Stimulated activated CD4-positive, alpha-beta T cell treated with anti-CD3 and anti-CD28 coated beads, Interleukin-4, amount 100 ng/mL, for 48 hours (primary cell): ENCODE measurements at regions not wholly inside any gene's neighbourhood (a gene's known extent, or its start where the extent isn't known, plus 50 kb on each side); places are given as distances from the start of the nearest gene placed in this dataset.
"Not testable (repeated sequence)": the region's sequence is repeated elsewhere in the genome, so short reads cannot be mapped to it uniquely, and the experiment has no call there.

Experiments used
- DNase-seq, 2 donors: peaks; one replicate each; pipeline ENCODE4 v3.0.0-alpha.2; 2020; ENCODE audit warnings: low read depth in 2 of 2

DNA sequence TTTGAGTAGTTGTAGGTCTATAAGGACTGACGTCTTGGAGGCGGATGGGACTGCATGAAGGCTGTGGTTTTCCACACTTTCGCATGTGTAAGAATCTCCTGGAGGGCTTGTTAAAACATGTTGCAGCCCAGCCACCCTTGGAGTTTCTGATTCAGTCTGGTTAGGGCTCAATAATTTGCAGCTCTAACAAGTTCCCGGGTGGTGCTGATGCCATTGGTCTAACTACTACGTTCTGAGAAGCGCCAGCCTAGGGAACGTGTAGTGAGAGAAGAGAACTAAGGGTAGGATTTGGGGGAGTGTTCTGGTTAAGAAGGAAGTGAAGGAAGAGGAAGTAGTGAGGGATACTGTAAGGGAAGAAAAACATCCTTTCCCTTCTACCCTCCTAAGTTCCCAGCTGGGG, 138.9 kb downstream of the LARP7 start:
- no peak for DNase-seq

- no peak for DNase-seq
These were observed 139.6 kb downstream of the LARP7 start for GRCh38 chr4:112776535-112776934.

DNA sequence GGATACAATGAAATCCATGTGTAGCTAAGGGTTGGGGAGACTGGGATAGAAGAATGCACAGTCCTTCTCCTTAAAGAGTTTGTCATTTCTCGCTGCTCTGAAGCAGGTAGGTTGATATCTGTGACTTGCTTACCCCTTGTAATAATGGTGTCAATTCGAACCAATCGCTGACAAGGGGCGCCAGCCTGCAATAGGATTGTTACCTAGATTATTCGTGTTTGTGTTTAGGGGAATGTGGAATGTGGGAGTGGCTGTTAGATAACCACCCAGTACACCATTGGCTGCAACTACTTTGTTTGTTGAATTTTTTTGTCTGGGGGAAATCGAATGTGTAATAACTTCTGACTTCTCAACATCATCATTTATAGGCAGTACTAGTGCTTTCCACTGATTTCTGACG, 141.6 kb downstream of the LARP7 start:
- no peak for DNase-seq

DNA sequence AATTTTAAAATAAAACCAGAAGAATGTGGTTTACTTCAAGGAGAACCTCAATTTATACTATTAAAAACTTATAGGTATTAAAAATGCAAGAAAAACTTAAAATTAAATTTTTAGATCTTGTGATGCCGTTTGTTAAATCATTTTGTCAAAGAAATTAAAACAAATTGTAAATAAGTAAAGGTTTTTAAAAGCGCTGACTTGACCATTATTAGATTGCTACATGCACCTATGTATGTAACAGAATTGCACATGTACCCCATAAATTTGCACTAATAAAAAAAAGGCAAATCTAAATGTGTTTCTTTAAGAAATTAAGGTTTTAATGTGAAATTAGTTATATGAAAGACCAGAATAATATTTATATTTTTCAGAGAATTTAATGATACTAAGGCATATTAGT, 156.1 kb downstream of the LARP7 start:
- DNase-seq, result no peak

DNA sequence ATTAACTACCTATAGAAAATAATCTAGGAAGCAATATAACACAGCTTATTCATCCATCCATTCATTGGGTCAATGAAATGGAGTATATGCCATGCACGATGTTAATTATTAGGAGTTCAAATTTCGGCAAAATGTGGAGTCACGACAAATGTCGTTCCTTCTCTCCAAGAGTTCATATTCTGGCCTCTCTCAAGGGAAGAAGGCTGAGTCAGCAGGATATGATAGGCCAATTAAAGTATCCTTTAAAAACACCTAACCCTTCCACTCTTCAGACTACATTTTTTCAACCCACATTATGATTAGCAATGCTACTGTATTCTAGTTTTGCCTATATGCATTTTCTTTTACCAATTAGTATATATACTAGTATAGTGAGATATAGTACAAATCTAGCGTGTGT, 163.1 kb downstream of the LARP7 start:
- DNase-seq, result no peak

DNA sequence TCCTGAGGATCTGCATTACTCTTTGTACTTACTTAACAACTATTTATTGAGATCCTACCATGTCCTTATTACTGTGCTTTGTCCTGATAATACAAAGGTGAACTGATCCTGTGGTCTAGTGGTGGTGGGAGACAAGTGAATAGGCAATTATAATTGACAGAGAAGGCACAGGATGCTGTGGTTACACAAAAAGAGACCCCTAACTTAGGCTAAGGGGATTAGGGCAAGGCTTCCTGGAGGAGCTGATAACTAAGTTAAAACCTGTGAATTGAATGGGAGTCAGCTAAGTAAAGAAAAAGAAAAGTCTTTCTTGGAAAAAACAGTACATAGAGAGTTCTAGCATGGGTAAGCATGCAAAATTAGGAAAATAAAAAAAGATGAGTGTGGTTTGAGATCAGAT, 164.4 kb downstream of the LARP7 start:
- DNase-seq, result no peak

- DNase-seq, result no peak
These were observed 165.8 kb downstream of the LARP7 start for GRCh38 chr4:112802780-112803179.

DNA sequence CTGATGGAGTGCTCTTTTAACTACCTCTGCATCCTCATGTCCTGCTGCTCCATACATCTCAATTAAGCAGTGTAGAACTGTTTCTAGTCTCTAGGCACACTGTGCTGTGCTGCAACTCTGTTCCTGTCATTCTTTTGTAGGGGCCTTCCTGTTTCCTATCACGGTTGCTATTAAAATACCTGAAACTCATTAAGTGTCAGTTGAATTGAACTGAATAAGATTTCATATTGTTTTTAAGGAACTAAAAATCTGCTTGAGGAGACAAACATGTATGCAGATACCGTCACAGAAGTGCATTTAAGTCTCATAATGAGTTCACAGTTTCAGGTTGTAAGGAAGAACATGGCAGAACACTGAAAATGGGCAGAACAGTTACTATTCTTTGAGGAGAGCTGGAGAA, 170.1 kb downstream of the LARP7 start:
- DNase-seq, result no peak

- DNase-seq, result no peak
These were observed 171.1 kb downstream of the LARP7 start for GRCh38 chr4:112808001-112808400.

DNA sequence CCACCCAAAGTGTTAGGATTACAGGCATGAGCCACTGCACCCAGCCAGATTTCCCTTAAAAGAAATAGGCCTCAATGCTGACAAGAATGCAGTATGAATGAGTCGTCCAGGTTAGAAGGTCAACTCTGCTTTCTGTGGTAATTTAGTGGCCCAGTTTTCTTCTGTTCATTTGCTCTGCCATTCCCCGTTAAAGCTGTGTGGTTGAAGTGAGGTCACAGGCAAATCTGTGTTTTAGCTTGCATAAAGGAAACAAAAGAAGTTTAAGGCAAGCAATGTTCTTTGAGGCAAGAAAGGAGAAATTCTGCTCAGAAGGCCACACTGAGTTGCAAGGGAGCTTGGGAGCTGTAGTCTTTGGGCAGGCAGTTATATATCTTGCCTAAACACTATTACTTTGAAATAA, 176.8 kb downstream of the LARP7 start:
- no peak for DNase-seq

DNA sequence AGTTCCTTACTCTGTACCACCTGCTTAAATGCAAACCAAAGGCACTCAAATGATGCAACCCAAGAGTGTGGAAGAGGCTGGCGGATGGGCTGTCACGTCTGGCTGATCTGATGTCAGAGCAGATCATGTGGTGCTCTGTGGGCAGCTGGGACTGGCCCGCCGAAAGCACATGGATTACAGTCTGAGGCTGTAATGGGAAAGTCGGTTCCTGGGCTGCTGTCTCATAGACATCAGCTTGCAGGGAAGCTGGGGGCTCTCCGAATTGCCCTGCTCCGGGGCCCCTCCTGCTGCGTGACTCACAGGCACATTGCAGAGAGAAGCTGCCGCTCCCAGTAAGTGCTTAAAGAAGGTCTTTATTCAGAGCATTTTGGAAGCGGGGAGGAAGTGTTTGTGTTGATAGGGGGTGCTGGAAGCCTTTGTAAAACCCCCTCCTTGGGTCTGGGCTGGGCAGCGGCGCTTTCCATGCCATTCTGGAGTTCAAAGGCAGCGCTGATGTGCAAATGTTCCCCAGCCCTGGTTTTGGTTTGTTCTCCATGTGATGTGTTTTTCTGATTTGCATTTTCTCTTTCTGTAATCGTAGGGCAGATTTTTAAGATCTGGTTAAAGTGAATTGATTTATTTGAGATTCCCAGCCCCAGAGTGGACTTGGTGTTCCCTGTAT, 181.1 kb downstream of the LARP7 start:
- peak; percentile 25 to 33 for DNase-seq

DNA sequence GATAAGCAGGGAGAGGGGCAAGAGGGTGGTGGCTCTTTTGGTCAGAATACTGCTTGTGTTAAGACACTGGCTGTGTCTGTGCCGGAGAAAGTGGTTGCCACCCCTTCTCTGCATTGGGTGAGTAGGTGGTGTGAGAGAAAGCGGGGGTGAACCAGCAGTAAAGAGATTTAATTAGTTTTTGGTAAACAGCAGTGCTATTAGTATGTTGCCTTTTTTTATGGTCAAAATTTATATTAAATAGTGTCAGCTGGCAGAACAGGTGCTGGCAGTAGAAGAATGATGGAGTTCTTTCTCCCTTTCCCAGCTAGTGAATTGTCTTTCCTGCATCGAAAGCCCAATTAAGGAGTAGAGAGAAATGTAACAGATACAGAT, 181.6 kb downstream of the LARP7 start:
- no peak for DNase-seq

- DNase-seq, result no peak
These were observed 182.8 kb downstream of the LARP7 start for GRCh38 chr4:112819729-112820128.

- no peak for DNase-seq
These were observed 186.2 kb downstream of the LARP7 start for GRCh38 chr4:112823156-112823555.

GRCh38 chr4:112823606-112824005, 186.7 kb downstream of the LARP7 start:
- DNase-seq, result no peak

- no peak for DNase-seq
These were observed 193.9 kb downstream of the LARP7 start for GRCh38 chr4:112830753-112831386.

DNA sequence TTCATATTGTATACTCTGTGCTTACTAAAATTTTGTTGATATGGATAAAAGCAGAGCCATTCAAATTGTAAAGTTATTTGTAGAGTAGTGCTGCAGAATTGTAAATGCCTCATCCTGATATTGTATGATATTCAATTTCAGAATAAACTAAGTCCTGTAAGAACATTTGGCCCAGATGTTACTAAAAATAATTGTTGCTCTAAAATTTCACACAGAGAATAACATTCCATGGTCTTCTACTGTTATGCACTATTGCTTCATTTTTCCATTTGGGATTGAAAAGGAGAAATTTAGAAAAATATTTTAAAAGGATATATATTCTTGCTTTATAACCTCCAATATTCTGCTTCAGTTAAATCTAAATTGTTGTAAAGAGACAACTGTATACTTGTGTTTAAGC, 195.6 kb downstream of the LARP7 start:
- DNase-seq, result no peak

DNA sequence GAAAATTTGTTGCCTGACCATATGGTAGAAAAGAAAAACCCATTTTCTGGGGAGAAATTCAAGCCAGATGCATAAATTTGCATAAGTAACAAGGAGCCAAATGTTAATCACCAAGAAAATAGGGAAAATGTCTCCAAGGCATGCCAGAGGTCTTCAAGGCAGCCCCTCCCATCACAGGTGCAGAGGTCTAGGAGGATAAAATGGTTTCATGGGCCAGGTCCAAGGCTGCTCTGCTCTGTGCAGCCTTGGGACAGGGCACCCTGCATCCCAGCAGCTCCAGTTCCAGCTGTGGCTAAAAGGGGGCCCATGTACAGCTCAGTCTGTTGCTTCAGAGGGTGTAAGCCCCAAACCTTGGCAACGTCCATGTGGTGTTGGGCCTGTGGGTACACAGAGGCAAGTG, 200.0 kb downstream of the LARP7 start:
- DNase-seq, result no peak

GRCh38 chr4:112838015-112838414, 201.1 kb downstream of the LARP7 start:
- not testable (repeated sequence) for DNase-seq

GRCh38 chr4:112840061-112840460, 203.1 kb downstream of the LARP7 start:
- no peak for DNase-seq

- DNase-seq, result no peak
These were observed 203.7 kb downstream of the LARP7 start for GRCh38 chr4:112840619-112841018.

DNA sequence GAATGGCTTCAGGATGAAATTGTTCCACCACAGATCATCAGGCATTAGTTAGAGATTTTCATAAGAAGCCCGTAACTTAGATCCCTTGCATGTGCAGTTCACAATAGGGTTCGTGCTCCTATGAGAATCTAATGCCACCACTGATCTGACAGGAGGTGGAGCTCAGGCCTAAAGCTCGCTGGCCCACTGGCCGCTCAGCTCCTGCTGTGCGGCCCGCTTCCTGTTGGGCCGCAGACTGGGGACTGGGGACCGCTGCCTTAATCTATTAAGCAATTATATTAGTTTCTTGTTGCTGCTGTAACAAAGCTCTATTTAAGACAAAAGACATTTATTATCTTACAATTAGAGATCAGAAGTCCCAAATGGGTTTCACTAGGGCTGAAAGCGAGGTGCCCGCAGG, 205.6 kb downstream of the LARP7 start:
- no peak for DNase-seq

DNA sequence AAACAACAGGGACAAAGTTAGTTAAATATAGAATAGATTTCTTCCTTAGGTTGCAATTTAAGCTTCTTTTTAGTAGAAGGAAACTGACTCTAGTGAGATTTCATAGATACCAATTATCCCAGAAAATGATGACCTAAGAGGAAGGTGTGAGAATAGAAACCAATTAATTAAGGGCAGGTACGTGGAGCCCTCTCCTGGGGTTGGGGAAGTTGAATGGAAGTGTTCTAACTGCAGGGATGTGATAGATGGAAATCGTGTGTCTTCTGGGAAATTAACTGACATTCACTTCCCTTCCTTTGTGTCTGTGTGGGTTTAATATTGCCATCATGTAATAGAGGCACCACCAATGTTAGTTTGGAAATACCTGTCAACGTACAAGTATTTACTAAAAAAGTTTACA, 204.1 kb upstream of the ANK2 start:
- no peak for DNase-seq

- no peak for DNase-seq
These were observed 202.4 kb upstream of the ANK2 start for GRCh38 chr4:112847045-112847444.
